ENCODE measurements at regions not wholly inside any gene's neighbourhood (a gene's known extent, or its start where the extent isn't known, plus 50 kb on each side); places are given as distances from the start of the nearest gene placed in this dataset.
"Not testable (repeated sequence)": the region's sequence is repeated elsewhere in the genome, so short reads cannot be mapped to it uniquely, and the experiment has no call there.

GRCh38 chr9:40884902-40885490, 243.5 kb downstream of the FOXD4L6 start:
- intact Hi-C loops (cut with DNase I) = loop anchor here in 1 of 10 donors (5.0 kb wide), 1 partner anchor 32 kb away; no protein-coding TSS in a partner anchor
- peaks cover 8 to 100% (median 89%) of the 10 kb centered on the region in 11 donors for H3K9me3 ChIP-seq
- not testable (repeated sequence) for H3K27ac ChIP-seq, H3K36me3 ChIP-seq, H3K4me1 ChIP-seq, H3K4me3 ChIP-seq, H3K27me3 ChIP-seq, DNase-seq
- peak in 1 of 8 donors; percentile 62 for ATAC-seq
- 85 to 87% methylated on average over 18 of the region's 18 CpGs for WGBS, 2 donors

- Histone ChIP-seq H3K4me3 (no peak overlapping the region), H3K27ac (no peak overlapping the region), H3K4me1 (no peaks in the 10 kb centered on the region), H3K36me3 (no peaks in the 10 kb centered on the region), H3K27me3 (no peaks in the 10 kb centered on the region), H3K9me3 (peaks cover 8 to 100% (median 89%) of the 10 kb centered on the region in 11 donors)
- 94% methylated on average over 40 of the region's 40 CpGs for WGBS, 2 donors
- ATAC-seq (peak in 3 of 8 donors; percentile 19 to 64 (median 49)), DNase-seq (peak in 1 of 2 donors; percentile 16)
- intact Hi-C loops (cut with DNase I) = loop anchor here in 1 of 10 donors (5.0 kb wide), 1 partner anchor 33 kb away; no protein-coding TSS in a partner anchor
- no peak for TF ChIP-seq CTCF (IDR thresholded peaks at IDR 0.05)
These were observed 244.2 kb downstream of the FOXD4L6 start for GRCh38 chr9:40884072-40884901.

- H3K4me3 ChIP-seq, H3K27ac ChIP-seq, H3K4me1 ChIP-seq, H3K36me3 ChIP-seq, DNase-seq, H3K27me3 ChIP-seq: not testable (repeated sequence)
- intact Hi-C loops (cut with DNase I) = loop anchor here in 1 of 10 donors (5.0 kb wide), 1 partner anchor 34 kb away; no protein-coding TSS in a partner anchor
- peak in 1 of 8 donors; percentile 39 for ATAC-seq
- peaks cover 8 to 100% (median 83%) of the 10 kb centered on the region in 11 donors for H3K9me3 ChIP-seq
- 93 to 95% methylated on average over 20 of the region's 20 CpGs for WGBS, 2 donors
These were observed 244.9 kb downstream of the FOXD4L6 start for GRCh38 chr9:40883423-40884071.

GRCh38 chr9:40873753-40874295, 254.7 kb downstream of the FOXD4L6 start:
- peaks cover 0 to 95% (median 54%) of the 10 kb centered on the region in 11 donors for H3K9me3 ChIP-seq
- intact Hi-C loops (cut with DNase I) = loop anchor here in 1 of 10 donors (10.0 kb wide), 1 partner anchor 51 kb away; no protein-coding TSS in a partner anchor

GRCh38 chr9:40868437-40868836, 260.0 kb downstream of the FOXD4L6 start:
- H3K4me1 ChIP-seq; H3K27ac ChIP-seq; H3K4me3 ChIP-seq; ATAC-seq; DNase-seq; intact Hi-C loops (cut with DNase I); H3K27me3 ChIP-seq; H3K36me3 ChIP-seq: not testable (repeated sequence)
- 69 to 81% methylated on average over 4 of the region's 4 CpGs for WGBS, 2 donors
- peaks cover 0 to 65% (median 60%) of the 10 kb centered on the region in 11 donors for H3K9me3 ChIP-seq

More at GRCh38 chr9:40873753-40874295, 254.7 kb downstream of the FOXD4L6 start:
- WGBS, 2 donors = 81 to 82% methylated on average over 13 of the region's 13 CpGs
- not testable (repeated sequence) for H3K4me3 ChIP-seq, ATAC-seq, H3K27ac ChIP-seq, DNase-seq, H3K27me3 ChIP-seq, H3K36me3 ChIP-seq, H3K4me1 ChIP-seq

Small RNA genes lying in the stretch of these regions (microRNA-seq; reads per million reads assigned to microRNA genes)
- 0 reads per million in 2 donors for gene MIR1299
